Thymus (tissue), 11 donors: ENCODE measurements at regions not wholly inside any gene's neighbourhood (a gene's known extent, or its start where the extent isn't known, plus 50 kb on each side); places are given as distances from the start of the nearest gene placed in this dataset.

ENCODE experiments used
- DNase-seq, 9 donors: peaks; one replicate each; pipeline ENCODE4 v3.0.0-alpha.2; 2013; ENCODE audit warnings: low spot score in 9 of 9, low read depth in 6 of 9, missing footprints in 1 of 9
- H3K27ac ChIP-seq, 2 donors: one replicate each; pipeline ENCODE4 v1.5.1; 2013; ENCODE audit warnings: control low read depth in 1 of 2, low read depth in 1 of 2, low read length in 1 of 2, mild to moderate bottlenecking in 1 of 2, moderate library complexity in 1 of 2
- H3K27me3 ChIP-seq, 2 donors: one replicate each; pipeline ENCODE4 v1.5.1; 2013; ENCODE audit warnings: low read length in 1 of 2; ENCODE audit not compliant: control insufficient read depth in 2 of 2, insufficient read depth in 1 of 2
- H3K36me3 ChIP-seq, 2 donors: one replicate each; pipeline ENCODE4 v1.5.1; 2013; ENCODE audit warnings: low read length in 1 of 2, mild to moderate bottlenecking in 1 of 2, moderate library complexity in 1 of 2; ENCODE audit not compliant: control insufficient read depth in 2 of 2, insufficient read depth in 2 of 2
- H3K4me1 ChIP-seq, 2 donors: one replicate each; pipeline ENCODE4 v1.5.1; 2013; ENCODE audit warnings: low read length in 2 of 2; ENCODE audit not compliant: control insufficient read depth in 2 of 2, insufficient read depth in 2 of 2
- H3K4me3 ChIP-seq, 2 donors: one replicate each; pipeline ENCODE4 v1.5.1; 2013; ENCODE audit warnings: low read length in 2 of 2, control low read depth in 1 of 2, mild to moderate bottlenecking in 1 of 2
- H3K9me3 ChIP-seq, 2 donors: one replicate each; pipeline ENCODE4 v1.5.1; 2013; ENCODE audit warnings: low read length in 1 of 2, mild to moderate bottlenecking in 1 of 2; ENCODE audit not compliant: control insufficient read depth in 2 of 2, insufficient read depth in 1 of 2
- WGBS: extraction: QIAGEN DNeasy Blood & Tissue Kit; methylation state at CpG from one replicate; pipeline ENCODE4 v1.1.7; 2013; 5-methylcytosine and 5-hydroxymethylcytosine counted together
- donor health status: healthy.

- Histone ChIP-seq H3K27ac (no peak overlapping the region), H3K36me3 (no peaks in the 10 kb centered on the region), H3K4me3 (no peak overlapping the region), H3K27me3 (no peaks in the 10 kb centered on the region), H3K4me1 (no peaks in the 10 kb centered on the region), H3K9me3 (no peaks in the 10 kb centered on the region)
- 96% methylated on average over 2 of the region's 2 CpGs for WGBS
- DNase-seq, result no peak
Measured at GRCh38 chr18:73479477-73479876, 611.7 kb upstream of the NETO1 start.

- no peak for DNase-seq
- Histone ChIP-seq H3K27me3 (no peaks in the 10 kb centered on the region), H3K27ac (no peak overlapping the region), H3K4me1 (no peaks in the 10 kb centered on the region), H3K4me3 (no peak overlapping the region), H3K9me3 (no peaks in the 10 kb centered on the region), H3K36me3 (no peaks in the 10 kb centered on the region)
- WGBS, result 95% methylated on average over 2 of the region's 2 CpGs
Measured at GRCh38 chr18:73478191-73478590, 610.4 kb upstream of the NETO1 start.

DNA sequence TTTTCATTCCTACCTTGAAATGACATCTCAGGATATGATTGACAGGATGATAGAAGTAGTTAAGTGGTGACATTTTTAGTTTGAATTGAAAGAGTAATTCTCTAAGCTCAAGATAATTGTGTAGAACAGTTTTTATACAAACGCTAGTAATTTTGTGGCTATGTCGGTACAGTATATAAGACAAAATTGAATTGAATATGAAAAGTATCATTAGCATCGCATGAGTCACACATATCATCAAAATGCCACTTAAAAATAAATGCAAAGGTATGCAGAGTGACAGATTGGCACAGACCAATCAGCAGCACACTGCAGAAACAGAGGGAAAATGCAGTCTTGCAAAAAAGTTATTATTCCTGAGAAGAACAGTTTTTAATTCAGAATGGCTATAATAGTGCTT lies 608.2 kb upstream of the NETO1 start:
- H3K9me3 ChIP-seq, result no peaks in the 10 kb centered on the region
- H3K27ac ChIP-seq, result no peak overlapping the region
- no peaks in the 10 kb centered on the region for H3K27me3 ChIP-seq
- no peaks in the 10 kb centered on the region for H3K4me1 ChIP-seq
- DNase-seq, result no peak
- WGBS, result 97% methylated on average over 3 of the region's 3 CpGs
- no peak overlapping the region for H3K4me3 ChIP-seq
- no peaks in the 10 kb centered on the region for H3K36me3 ChIP-seq

- Histone ChIP-seq H3K27ac (no peak overlapping the region), H3K36me3 (no peaks in the 10 kb centered on the region), H3K27me3 (no peaks in the 10 kb centered on the region), H3K4me3 (no peak overlapping the region), H3K9me3 (no peaks in the 10 kb centered on the region), H3K4me1 (no peaks in the 10 kb centered on the region)
- 81% methylated on average over 2 of the region's 2 CpGs for WGBS
- DNase-seq, result no peak
Measured at GRCh38 chr18:73462092-73462491, 594.3 kb upstream of the NETO1 start.

- 93% methylated on average over 1 of the region's 1 CpG for WGBS
- Histone ChIP-seq H3K27ac (no peak overlapping the region), H3K9me3 (no peaks in the 10 kb centered on the region), H3K36me3 (no peaks in the 10 kb centered on the region), H3K4me1 (no peaks in the 10 kb centered on the region), H3K4me3 (no peak overlapping the region), H3K27me3 (no peaks in the 10 kb centered on the region)
- DNase-seq, result no peak
Measured at GRCh38 chr18:73461780-73462059, 593.9 kb upstream of the NETO1 start.

DNA sequence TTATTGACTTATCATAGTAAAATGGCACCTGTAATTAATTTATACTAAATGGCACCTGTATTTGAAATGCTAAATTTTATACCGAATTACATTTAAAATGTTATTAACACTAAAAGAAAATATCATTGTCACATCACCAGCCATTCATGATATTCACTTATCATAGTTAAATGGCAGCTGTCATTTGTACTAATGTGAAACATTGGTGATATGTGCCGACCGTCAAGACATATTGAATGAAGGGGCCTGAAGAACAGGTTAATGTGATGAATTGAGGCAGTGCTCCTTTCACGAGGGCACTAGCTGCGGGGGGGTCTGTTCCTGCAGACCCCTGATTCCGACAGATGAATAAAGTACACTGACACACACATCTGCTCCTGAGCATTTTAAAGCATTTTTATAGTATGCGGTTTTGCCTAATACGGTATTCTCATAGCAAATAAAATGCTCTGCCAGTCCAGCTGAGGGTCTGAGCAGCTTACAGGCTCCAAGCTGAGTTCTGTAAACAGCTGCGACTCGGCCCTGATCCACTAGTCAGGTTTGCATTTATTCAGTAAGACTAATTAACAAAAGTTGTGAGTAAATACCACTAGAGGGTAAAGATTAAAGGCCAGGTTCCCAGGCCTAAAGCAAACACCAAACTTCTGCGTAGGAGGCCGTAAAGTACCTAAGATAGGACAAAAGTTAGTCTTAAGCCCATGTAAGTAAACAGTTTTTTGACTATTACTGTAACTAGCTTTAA lies 593.4 kb upstream of the NETO1 start:
- Histone ChIP-seq H3K4me3 (no peak overlapping the region), H3K9me3 (no peaks in the 10 kb centered on the region), H3K36me3 (no peaks in the 10 kb centered on the region), H3K27me3 (no peaks in the 10 kb centered on the region), H3K4me1 (no peaks in the 10 kb centered on the region), H3K27ac (no peak overlapping the region)
- no peak for DNase-seq
- 91% methylated on average over 12 of the region's 12 CpGs for WGBS

GRCh38 chr18:73458186-73458964 lies 590.6 kb upstream of the NETO1 start:
- Histone ChIP-seq H3K27ac (no peak overlapping the region), H3K9me3 (no peaks in the 10 kb centered on the region), H3K36me3 (no peaks in the 10 kb centered on the region), H3K27me3 (no peaks in the 10 kb centered on the region), H3K4me3 (no peak overlapping the region), H3K4me1 (no peaks in the 10 kb centered on the region)
- 73% methylated on average over 6 of the region's 6 CpGs for WGBS
- DNase-seq, result no peak

- Histone ChIP-seq H3K27ac (no peak overlapping the region), H3K36me3 (no peaks in the 10 kb centered on the region), H3K4me1 (no peaks in the 10 kb centered on the region), H3K9me3 (no peaks in the 10 kb centered on the region), H3K4me3 (no peak overlapping the region), H3K27me3 (no peaks in the 10 kb centered on the region)
- 96% methylated on average over 3 of the region's 3 CpGs for WGBS
- no peak for DNase-seq
Measured at GRCh38 chr18:73456643-73457042, 588.9 kb upstream of the NETO1 start.

- Histone ChIP-seq H3K36me3 (no peaks in the 10 kb centered on the region), H3K4me3 (no peak overlapping the region), H3K27me3 (no peaks in the 10 kb centered on the region), H3K4me1 (no peaks in the 10 kb centered on the region), H3K27ac (no peak overlapping the region), H3K9me3 (no peaks in the 10 kb centered on the region)
- DNase-seq, result no peak
- WGBS, result 98% methylated on average over 1 of the region's 1 CpG
Measured at GRCh38 chr18:73452866-73453265, 585.1 kb upstream of the NETO1 start.
